ENCODE measurements at regions not wholly inside any gene's neighbourhood (a gene's known extent, or its start where the extent isn't known, plus 50 kb on each side); places are given as distances from the start of the nearest gene placed in this dataset.

DNA sequence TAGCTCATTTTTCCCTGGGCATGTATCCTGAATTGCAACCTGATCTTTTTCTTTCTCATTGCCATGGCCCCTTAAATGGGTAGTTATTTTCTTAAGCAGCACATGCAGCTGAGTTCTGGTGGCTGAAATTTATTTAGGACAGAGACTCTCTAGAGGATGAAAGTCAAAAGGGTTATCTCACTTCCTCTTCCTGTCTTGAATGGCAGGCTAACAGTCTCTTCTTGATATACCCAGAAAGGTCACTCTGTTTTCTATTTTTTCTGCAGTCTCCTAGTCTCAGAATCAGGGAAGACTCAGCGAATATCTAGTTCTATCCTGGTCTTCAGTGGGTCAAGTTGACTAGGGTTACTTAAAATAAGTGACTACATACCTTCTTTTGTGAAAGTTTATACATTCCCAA, 243.3 kb downstream of the EPHA7 start:
- TF ChIP-seq EZH2 (IDR thresholded peaks at IDR 0.05; ENCODE audit: low read length, unreplicated experiment) = no peak
- TF ChIP-seq, protein P1, sequence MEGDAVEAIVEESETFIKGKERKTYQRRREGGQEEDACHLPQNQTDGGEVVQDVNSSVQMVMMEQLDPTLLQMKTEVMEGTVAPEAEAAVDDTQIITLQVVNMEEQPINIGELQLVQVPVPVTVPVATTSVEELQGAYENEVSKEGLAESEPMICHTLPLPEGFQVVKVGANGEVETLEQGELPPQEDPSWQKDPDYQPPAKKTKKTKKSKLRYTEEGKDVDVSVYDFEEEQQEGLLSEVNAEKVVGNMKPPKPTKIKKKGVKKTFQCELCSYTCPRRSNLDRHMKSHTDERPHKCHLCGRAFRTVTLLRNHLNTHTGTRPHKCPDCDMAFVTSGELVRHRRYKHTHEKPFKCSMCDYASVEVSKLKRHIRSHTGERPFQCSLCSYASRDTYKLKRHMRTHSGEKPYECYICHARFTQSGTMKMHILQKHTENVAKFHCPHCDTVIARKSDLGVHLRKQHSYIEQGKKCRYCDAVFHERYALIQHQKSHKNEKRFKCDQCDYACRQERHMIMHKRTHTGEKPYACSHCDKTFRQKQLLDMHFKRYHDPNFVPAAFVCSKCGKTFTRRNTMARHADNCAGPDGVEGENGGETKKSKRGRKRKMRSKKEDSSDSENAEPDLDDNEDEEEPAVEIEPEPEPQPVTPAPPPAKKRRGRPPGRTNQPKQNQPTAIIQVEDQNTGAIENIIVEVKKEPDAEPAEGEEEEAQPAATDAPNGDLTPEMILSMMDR (conservative IDR thresholded peaks at IDR 0.05; ENCODE audit: low read depth, low read length) = no peak

Measured in PC-3 (cell line).